Endothelial cell of umbilical vein (primary cell): ENCODE measurements at regions not wholly inside any gene's neighbourhood (a gene's known extent, or its start where the extent isn't known, plus 50 kb on each side); places are given as distances from the start of the nearest gene placed in this dataset.

Experiments
- BruUV-seq: library from RNA; stranded (reverse); fragments of 400-500 nt; replicated peaks from 2 replicates; lab custom pipeline; 2021; lab: Mats Ljungman, UMichigan
- CTCF ChIA-PET: fragments of 300-600, 350-600 bp; sonication (Branson Sonifier 250); formaldehyde crosslinking; loops from one replicate; lab custom pipeline; 2021; ENCODE audit warnings: antibody characterized with exemption, inconsistent platforms; lab: Charles Lee
- POLR2A ChIA-PET: fragments of 300-600, 350-600 bp; sonication (Branson Sonifier 250); formaldehyde crosslinking; loops from one replicate; lab custom pipeline; 2021; ENCODE audit warnings: antibody characterized with exemption, inconsistent platforms; lab: Charles Lee
- DNase-seq: peaks from one replicate; pipeline ENCODE4 v3.0.0-alpha.2; 2011; ENCODE audit warnings: low read depth, low spot score
- FAIRE-seq: peaks from 2 replicates; lab custom pipeline; 2011; peaks lifted over from hg19 to GRCh38; lab: Jason Lieb, UNC
- H2AFZ ChIP-seq: 2 replicates; pipeline ENCODE4 v1.6.0; 2012; ENCODE audit warnings: low read depth, low read length, control low read depth, inconsistent platforms
- H3K27ac ChIP-seq: 2 replicates; pipeline ENCODE4 v1.5.1; 2011; ENCODE audit warnings: low read depth, mild to moderate bottlenecking, control low read depth, low read length, moderate library complexity; ENCODE audit not compliant: insufficient read depth
- H3K27me3 ChIP-seq, 2 experiments: 2 replicates each; pipeline versions ENCODE4 v1.6.0 to v1.6.1; 2011; ENCODE audit warnings: low read length in 2 of 2, mixed read lengths in 1 of 2; ENCODE audit not compliant: control insufficient read depth in 2 of 2, insufficient read depth in 2 of 2
- H3K36me3 ChIP-seq, 2 experiments: 2 replicates in 1 of 2; 3 replicates in 1 of 2; pipeline ENCODE4 v1.5.1; 2011; ENCODE audit warnings: low read length in 2 of 2, mild to moderate bottlenecking in 1 of 2, moderate library complexity in 1 of 2; ENCODE audit not compliant: control insufficient read depth in 2 of 2, insufficient read depth in 2 of 2; ENCODE audit errors: extremely low read depth in 1 of 2
- H3K4me1 ChIP-seq: 3 replicates; pipeline ENCODE4 v1.5.1; 2011; ENCODE audit warnings: mild to moderate bottlenecking, low read length; ENCODE audit not compliant: control insufficient read depth, insufficient read depth; ENCODE audit errors: extremely low read depth
- H3K4me2 ChIP-seq: 2 replicates; pipeline ENCODE4 v1.6.1; 2011; ENCODE audit warnings: low read length, control low read depth, mixed read lengths; ENCODE audit not compliant: insufficient read depth
- H3K4me3 ChIP-seq, 3 experiments: fragments of 200-600 bp in 1 of 3; sonication (generic), shearing (Covaris generic) in 1 of 3; replicated peaks in 1 of 3; 2 replicates each; pipeline ENCODE4 v1.5.1; 2011 to 2016; ENCODE audit warnings: control low read depth in 3 of 3, low read length in 3 of 3, mild to moderate bottlenecking in 2 of 3, inconsistent platforms in 1 of 3, low read depth in 1 of 3, moderate library complexity in 1 of 3; ENCODE audit not compliant: insufficient read depth in 1 of 3
- H3K79me2 ChIP-seq: 2 replicates; pipeline ENCODE4 v1.6.0; 2012; ENCODE audit warnings: low read length, inconsistent platforms; ENCODE audit not compliant: control insufficient read depth, insufficient read depth
- H3K9ac ChIP-seq: replicated peaks from 2 replicates; pipeline ENCODE3; 2011; ENCODE audit warnings: low read length, control low read depth; ENCODE audit not compliant: insufficient read depth; ENCODE audit errors: extremely low read depth
- H3K9me1 ChIP-seq: replicated peaks from 3 replicates; pipeline ENCODE4 v1.6.0; 2011; ENCODE audit warnings: mild to moderate bottlenecking, low read length; ENCODE audit not compliant: control insufficient read depth, insufficient read depth; ENCODE audit errors: extremely low read depth
- H3K9me3 ChIP-seq: replicated peaks from 2 replicates; pipeline ENCODE4 v1.5.1; 2012; ENCODE audit warnings: low read length, inconsistent platforms; ENCODE audit not compliant: control insufficient read depth, insufficient read depth
- H4K20me1 ChIP-seq: replicated peaks from 2 replicates; pipeline ENCODE3; 2011; ENCODE audit warnings: mild to moderate bottlenecking, low read length; ENCODE audit not compliant: control insufficient read depth, insufficient read depth; ENCODE audit errors: extremely low read depth
- EZH2 ChIP-seq: IDR thresholded peaks from 2 replicates; pipeline ENCODE4 v1.6.1; 2012; ENCODE audit warnings: borderline replicate concordance, low read depth, mild to moderate bottlenecking, moderate library complexity, low read length, inconsistent platforms; ENCODE audit not compliant: severe bottlenecking
- FOS ChIP-seq: IDR thresholded peaks from 2 replicates; pipeline ENCODE4 v1.6.1; 2011; ENCODE audit warnings: mild to moderate bottlenecking, low read length, moderate library complexity, borderline replicate concordance; ENCODE audit not compliant: insufficient read depth
- GATA2 ChIP-seq: IDR thresholded peaks from 2 replicates; pipeline ENCODE4 v1.7.0; 2011; ENCODE audit warnings: low read depth, mild to moderate bottlenecking, moderate library complexity, mixed read lengths, low read length; ENCODE audit not compliant: insufficient read length, insufficient read depth
- JUN ChIP-seq: IDR thresholded peaks from 2 replicates; pipeline ENCODE4 v1.6.1; 2011; ENCODE audit warnings: borderline replicate concordance, low read depth; ENCODE audit not compliant: insufficient read length, insufficient read depth
- MAX ChIP-seq: IDR thresholded peaks from 2 replicates; pipeline ENCODE4 v1.6.1; 2011; ENCODE audit not compliant: insufficient read depth, insufficient read length
- MYC ChIP-seq: IDR thresholded peaks from one replicate; pipeline ENCODE4 v1.6.1; 2011; ENCODE audit warnings: mild to moderate bottlenecking, low read depth, low read length
- POLR2A ChIP-seq: IDR thresholded peaks from 2 replicates; pipeline ENCODE4 v1.6.1; 2012; ENCODE audit warnings: low read depth, mild to moderate bottlenecking, control low read depth, low read length
- POLR2AphosphoS5 ChIP-seq: IDR thresholded peaks from 2 replicates; pipeline ENCODE4 v1.6.1; 2012; ENCODE audit warnings: low read depth, mild to moderate bottlenecking, control low read depth, low read length, moderate library complexity; ENCODE audit not compliant: insufficient read depth
- dilution Hi-C: fragments of 300-500 bp; cut with MboI; formaldehyde crosslinking; loops from one replicate; pipeline ENCODE4 v1.15.0; 2019; ENCODE audit warnings: low sequenced_read_pairs; ENCODE audit not compliant: extremely low pct_ligation_motif_present
- intact Hi-C: fragments of 100-400 bp; cut with micrococcal nuclease; formaldehyde crosslinking; loops from one replicate; pipeline ENCODE4 v1.10.0; 2022
- TF ChIP-seq, protein P1 (sequence below), 2 donors: IDR thresholded peaks; 1 replicate in 1 of 2; 2 replicates in 1 of 2; pipeline ENCODE4 v1.5.1; 2011; ENCODE audit warnings: low read length in 2 of 2, mild to moderate bottlenecking in 2 of 2, moderate library complexity in 2 of 2, control low read depth in 1 of 2, inconsistent platforms in 1 of 2, low read depth in 1 of 2; ENCODE audit not compliant: insufficient read depth in 1 of 2; ENCODE audit errors: extremely low read depth in 1 of 2

- Histone ChIP-seq H3K9me3 (no peaks in the 10 kb centered on the region), H2AFZ (no peak overlapping the region), H3K27me3 (no peaks in the 10 kb centered on the region), H3K36me3 (no peaks in the 10 kb centered on the region), H3K4me2 (no peak overlapping the region), H3K4me3 (no peak overlapping the region), H3K4me1 (no peaks in the 10 kb centered on the region), H3K9ac (no peak overlapping the region), H3K79me2 (no peaks in the 10 kb centered on the region), H3K27ac (no peak overlapping the region), H3K9me1 (no peaks in the 10 kb centered on the region), H4K20me1 (no peaks in the 10 kb centered on the region)
- no TSS peak for BruUV-seq
- dilution Hi-C loops: no loop called here
- intact Hi-C loops: no loop called here
- DNase-seq (no peak), FAIRE-seq (no peak)
- POLR2A ChIA-PET: interaction anchor here (0.6 kb wide), 1 partner anchor 169 kb away, joined by 3 read pairs; no protein-coding TSS in a partner anchor
- CTCF ChIA-PET: no interaction called here
- no peak for TF ChIP-seq GATA2
- TF ChIP-seq JUN: no peak
- TF ChIP-seq POLR2A: no peak
- TF ChIP-seq POLR2AphosphoS5: no peak
- no peak for TF ChIP-seq MYC
- TF ChIP-seq MAX: no peak
- no peak for TF ChIP-seq FOS
- TF ChIP-seq, protein P1, sequence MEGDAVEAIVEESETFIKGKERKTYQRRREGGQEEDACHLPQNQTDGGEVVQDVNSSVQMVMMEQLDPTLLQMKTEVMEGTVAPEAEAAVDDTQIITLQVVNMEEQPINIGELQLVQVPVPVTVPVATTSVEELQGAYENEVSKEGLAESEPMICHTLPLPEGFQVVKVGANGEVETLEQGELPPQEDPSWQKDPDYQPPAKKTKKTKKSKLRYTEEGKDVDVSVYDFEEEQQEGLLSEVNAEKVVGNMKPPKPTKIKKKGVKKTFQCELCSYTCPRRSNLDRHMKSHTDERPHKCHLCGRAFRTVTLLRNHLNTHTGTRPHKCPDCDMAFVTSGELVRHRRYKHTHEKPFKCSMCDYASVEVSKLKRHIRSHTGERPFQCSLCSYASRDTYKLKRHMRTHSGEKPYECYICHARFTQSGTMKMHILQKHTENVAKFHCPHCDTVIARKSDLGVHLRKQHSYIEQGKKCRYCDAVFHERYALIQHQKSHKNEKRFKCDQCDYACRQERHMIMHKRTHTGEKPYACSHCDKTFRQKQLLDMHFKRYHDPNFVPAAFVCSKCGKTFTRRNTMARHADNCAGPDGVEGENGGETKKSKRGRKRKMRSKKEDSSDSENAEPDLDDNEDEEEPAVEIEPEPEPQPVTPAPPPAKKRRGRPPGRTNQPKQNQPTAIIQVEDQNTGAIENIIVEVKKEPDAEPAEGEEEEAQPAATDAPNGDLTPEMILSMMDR (IDR thresholded peaks at IDR 0.05; ENCODE audit: extremely low read depth in 1 of 2, insufficient read depth in 1 of 2, low read depth in 1 of 2, low read length in 2 of 2): no peak
- TF ChIP-seq EZH2: no peak
Measured at GRCh38 chr1:29555043-29555620, 318.8 kb downstream of the PTPRU start.
